ENCODE measurements at regions not wholly inside any gene's neighbourhood (a gene's known extent, or its start where the extent isn't known, plus 50 kb on each side); places are given as distances from the start of the nearest gene placed in this dataset.
"Not testable (repeated sequence)": the region's sequence is repeated elsewhere in the genome, so short reads cannot be mapped to it uniquely, and the experiment has no call there.

DNA sequence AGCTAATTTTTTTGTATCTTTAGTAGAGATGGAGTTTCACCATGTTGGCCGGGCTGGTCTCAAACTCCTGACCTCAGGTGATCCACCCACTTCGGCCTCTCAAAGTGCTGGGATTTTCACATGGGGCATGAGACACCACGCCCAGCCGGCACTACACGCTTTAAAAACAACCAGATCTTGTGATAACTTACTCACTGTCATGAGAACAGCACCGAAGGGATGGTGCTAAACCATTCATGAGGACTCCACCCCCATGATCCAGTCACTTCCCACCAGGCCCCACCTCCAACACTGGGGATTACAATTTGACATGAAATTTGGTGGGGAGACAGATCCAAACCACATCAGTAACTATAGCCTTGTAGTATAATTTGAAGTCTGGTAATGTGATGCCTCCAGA is 67.4 kb upstream of the ZNF169 start:
- TF ChIP-seq, protein P1, sequence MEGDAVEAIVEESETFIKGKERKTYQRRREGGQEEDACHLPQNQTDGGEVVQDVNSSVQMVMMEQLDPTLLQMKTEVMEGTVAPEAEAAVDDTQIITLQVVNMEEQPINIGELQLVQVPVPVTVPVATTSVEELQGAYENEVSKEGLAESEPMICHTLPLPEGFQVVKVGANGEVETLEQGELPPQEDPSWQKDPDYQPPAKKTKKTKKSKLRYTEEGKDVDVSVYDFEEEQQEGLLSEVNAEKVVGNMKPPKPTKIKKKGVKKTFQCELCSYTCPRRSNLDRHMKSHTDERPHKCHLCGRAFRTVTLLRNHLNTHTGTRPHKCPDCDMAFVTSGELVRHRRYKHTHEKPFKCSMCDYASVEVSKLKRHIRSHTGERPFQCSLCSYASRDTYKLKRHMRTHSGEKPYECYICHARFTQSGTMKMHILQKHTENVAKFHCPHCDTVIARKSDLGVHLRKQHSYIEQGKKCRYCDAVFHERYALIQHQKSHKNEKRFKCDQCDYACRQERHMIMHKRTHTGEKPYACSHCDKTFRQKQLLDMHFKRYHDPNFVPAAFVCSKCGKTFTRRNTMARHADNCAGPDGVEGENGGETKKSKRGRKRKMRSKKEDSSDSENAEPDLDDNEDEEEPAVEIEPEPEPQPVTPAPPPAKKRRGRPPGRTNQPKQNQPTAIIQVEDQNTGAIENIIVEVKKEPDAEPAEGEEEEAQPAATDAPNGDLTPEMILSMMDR (IDR thresholded peaks at IDR 0.05; ENCODE audit: insufficient read depth, low read length, poor library complexity, severe bottlenecking), result not testable (repeated sequence)
- TF ChIP-seq EZH2phosphoT487 (conservative IDR thresholded peaks at IDR 0.05; ENCODE audit: low read length), result not testable (repeated sequence)
